Transverse colon (tissue), 4 donors: ENCODE measurements at regions not wholly inside any gene's neighbourhood (a gene's known extent, or its start where the extent isn't known, plus 50 kb on each side); places are given as distances from the start of the nearest gene placed in this dataset.

Experiments
- DNase-seq: peaks from one replicate; pipeline ENCODE4 v3.0.0-alpha.2; 2019
- H3K27ac ChIP-seq, 4 donors: fragments of 200-600 bp; sonication (generic); 2 replicates each; pipeline ENCODE4 v1.5.1; 2016 to 2018; ENCODE audit warnings: inconsistent platforms in 4 of 4
- H3K27me3 ChIP-seq: fragments of 200-600 bp; sonication (generic); 2 replicates; pipeline ENCODE4 v1.5.1; 2017; ENCODE audit warnings: inconsistent platforms
- H3K36me3 ChIP-seq, 4 donors: fragments of 200-600 bp; sonication (generic); 2 replicates each; pipeline ENCODE4 v1.5.1; 2017 to 2019; ENCODE audit warnings: inconsistent platforms in 4 of 4
- H3K4me1 ChIP-seq, 4 donors: fragments of 200-600 bp; sonication (generic); 2 replicates each; pipeline ENCODE4 v1.5.1; 2017 to 2020; ENCODE audit warnings: inconsistent platforms in 4 of 4
- H3K4me3 ChIP-seq, 4 donors: fragments of 200-600 bp; sonication (generic); 1 replicate in 1 of 4; 2 replicates in 3 of 4; pipeline versions ENCODE4 v1.5.1 to v1.6.1; 2017 to 2019; ENCODE audit warnings: inconsistent platforms in 4 of 4
- H3K9me3 ChIP-seq, 2 donors: fragments of 200-600 bp; sonication (generic); 2 replicates each; pipeline ENCODE4 v1.5.1; 2017 to 2019; ENCODE audit warnings: inconsistent platforms in 2 of 2
- EP300 ChIP-seq: sonication (generic); formaldehyde crosslinking; IDR thresholded peaks from one replicate; pipeline ENCODE4 v1.6.1; 2017; ENCODE audit warnings: antibody characterized with exemption, low read depth
- POLR2A ChIP-seq: fragments of 450-650 bp; IDR thresholded peaks from one replicate; pipeline ENCODE4 v1.6.1; 2016; ENCODE audit warnings: antibody characterized with exemption, mild to moderate bottlenecking, moderate library complexity
- POLR2AphosphoS5 ChIP-seq, 3 donors: sonication (generic); formaldehyde crosslinking; IDR thresholded peaks; one replicate each; pipeline ENCODE4 v1.6.1; 2016; ENCODE audit warnings: antibody characterized with exemption in 3 of 3
- WGBS, 2 donors: methylation state at CpG; one replicate each; pipeline ENCODE4 v1.1.5; 2018; ENCODE audit warnings: low coverage in 1 of 2; 5-methylcytosine and 5-hydroxymethylcytosine counted together
- in situ Hi-C, 4 donors: fragments of 200-750 bp; cut with MboI; loops; one replicate each; pipeline versions ENCODE4 v1.15.0 to v1.15.1; 2017; ENCODE audit warnings: low sequenced_read_pairs in 3 of 4, low pct_ligation_motif_present in 1 of 4, low pct_unique_long_range_greater_than_20kb in 1 of 4
- intact Hi-C: fragments of 100-400 bp; cut with DNase I; formaldehyde crosslinking; loops from one replicate; pipeline ENCODE4 v1.15.1; 2023; ENCODE audit warnings: low total_unique reads
- TF ChIP-seq, protein P1 (sequence below), 5 experiments: fragments of 200-600 bp in 3 of 5; fragments of 450-650 bp in 2 of 5; sonication (generic) in 3 of 5; IDR thresholded peaks; 1 replicate in 2 of 5; 2 replicates in 3 of 5; pipeline ENCODE4 v1.5.1; 2016 to 2017; ENCODE audit warnings: antibody characterized with exemption in 5 of 5, inconsistent platforms in 3 of 5, mild to moderate bottlenecking in 2 of 5, moderate library complexity in 1 of 5

DNA sequence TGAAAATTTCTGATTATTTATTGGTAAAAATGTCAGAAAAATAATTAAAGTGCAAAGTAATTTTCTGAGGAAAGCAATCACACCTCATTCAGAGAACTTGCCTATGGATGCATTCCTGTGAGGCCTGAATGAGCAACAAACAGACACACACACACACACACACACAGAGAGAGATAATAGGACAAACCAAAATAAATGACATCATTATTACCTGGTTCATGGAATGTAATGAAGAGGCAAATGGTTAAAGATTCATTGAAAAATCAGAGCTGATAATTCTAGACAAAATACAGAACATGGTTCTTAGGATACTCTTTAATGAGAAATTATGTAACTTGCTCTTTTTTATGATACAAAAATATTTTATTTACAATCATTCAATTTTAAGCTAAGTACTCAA lies 490.6 kb upstream of the POU3F2 start:
- no peak overlapping the region for H3K4me3 ChIP-seq
- no peaks in the 10 kb centered on the region for H3K9me3 ChIP-seq
- H3K36me3 ChIP-seq: no peaks in the 10 kb centered on the region
- no peaks in the 10 kb centered on the region for H3K4me1 ChIP-seq
- no peak for DNase-seq
- TF ChIP-seq, protein P1, sequence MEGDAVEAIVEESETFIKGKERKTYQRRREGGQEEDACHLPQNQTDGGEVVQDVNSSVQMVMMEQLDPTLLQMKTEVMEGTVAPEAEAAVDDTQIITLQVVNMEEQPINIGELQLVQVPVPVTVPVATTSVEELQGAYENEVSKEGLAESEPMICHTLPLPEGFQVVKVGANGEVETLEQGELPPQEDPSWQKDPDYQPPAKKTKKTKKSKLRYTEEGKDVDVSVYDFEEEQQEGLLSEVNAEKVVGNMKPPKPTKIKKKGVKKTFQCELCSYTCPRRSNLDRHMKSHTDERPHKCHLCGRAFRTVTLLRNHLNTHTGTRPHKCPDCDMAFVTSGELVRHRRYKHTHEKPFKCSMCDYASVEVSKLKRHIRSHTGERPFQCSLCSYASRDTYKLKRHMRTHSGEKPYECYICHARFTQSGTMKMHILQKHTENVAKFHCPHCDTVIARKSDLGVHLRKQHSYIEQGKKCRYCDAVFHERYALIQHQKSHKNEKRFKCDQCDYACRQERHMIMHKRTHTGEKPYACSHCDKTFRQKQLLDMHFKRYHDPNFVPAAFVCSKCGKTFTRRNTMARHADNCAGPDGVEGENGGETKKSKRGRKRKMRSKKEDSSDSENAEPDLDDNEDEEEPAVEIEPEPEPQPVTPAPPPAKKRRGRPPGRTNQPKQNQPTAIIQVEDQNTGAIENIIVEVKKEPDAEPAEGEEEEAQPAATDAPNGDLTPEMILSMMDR (IDR thresholded peaks at IDR 0.05): no peak
- TF ChIP-seq POLR2AphosphoS5 (IDR thresholded peaks at IDR 0.05) (no peak), EP300 (no peak), POLR2A (no peak)
- in situ Hi-C loops: no loop called here
- H3K27me3 ChIP-seq: no peaks in the 10 kb centered on the region
- intact Hi-C loops: no loop called here
- H3K27ac ChIP-seq: no peak overlapping the region

DNA sequence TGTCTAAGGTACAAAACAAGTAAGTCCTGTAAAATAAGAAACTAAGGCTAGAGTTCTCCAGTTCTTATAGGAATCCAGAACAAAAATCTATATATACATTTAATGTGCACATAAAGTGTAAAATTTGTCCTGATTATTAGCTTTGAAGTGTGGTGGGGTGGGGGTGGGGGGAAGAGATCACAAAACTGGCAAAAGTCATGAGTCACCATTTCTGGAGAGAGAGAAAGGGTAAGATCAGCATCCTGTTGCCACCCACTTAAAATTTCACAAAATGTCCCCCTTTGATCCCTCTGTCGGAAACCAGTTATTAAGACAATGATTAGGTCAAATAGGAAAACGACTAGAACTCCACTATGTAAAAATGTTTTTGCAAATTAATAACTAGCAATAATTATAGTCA lies 482.0 kb upstream of the POU3F2 start:
- intact Hi-C loops (no loop called here), in situ Hi-C loops (no loop called here)
- no peak for DNase-seq
- Histone ChIP-seq H3K27ac (no peak overlapping the region), H3K4me1 (no peaks in the 10 kb centered on the region), H3K27me3 (no peaks in the 10 kb centered on the region), H3K36me3 (no peaks in the 10 kb centered on the region), H3K4me3 (no peak overlapping the region), H3K9me3 (no peaks in the 10 kb centered on the region)
- TF ChIP-seq, protein P1 (IDR thresholded peaks at IDR 0.05): no peak
- no peak for TF ChIP-seq EP300
- no peak for TF ChIP-seq POLR2A
- TF ChIP-seq POLR2AphosphoS5 (IDR thresholded peaks at IDR 0.05): no peak
- WGBS, 2 donors: 72 to 73% methylated on average over 2 of the region's 2 CpGs

DNA sequence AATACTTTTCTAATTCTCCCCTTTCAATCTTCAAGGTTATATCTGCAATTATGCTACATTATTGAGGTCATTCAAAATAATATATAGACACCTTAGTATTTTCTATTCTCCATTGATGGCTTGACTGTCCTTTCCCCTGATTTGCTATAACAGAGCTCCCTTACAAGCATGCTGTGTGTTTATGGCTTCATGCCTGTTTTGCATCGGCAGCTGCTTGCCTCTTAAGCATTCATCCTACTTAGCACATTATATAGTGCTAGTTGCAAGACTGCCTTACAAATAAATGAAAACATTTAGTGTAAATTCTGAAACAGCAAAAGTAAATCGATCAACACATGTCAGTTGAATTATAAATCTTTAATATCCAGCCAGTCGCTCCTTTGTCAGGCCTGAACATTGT lies 476.2 kb upstream of the POU3F2 start:
- H3K27ac ChIP-seq: no peak overlapping the region
- H3K9me3 ChIP-seq: no peaks in the 10 kb centered on the region
- WGBS, 2 donors: 48 to 61% methylated on average over 3 of the region's 3 CpGs
- no peaks in the 10 kb centered on the region for H3K4me1 ChIP-seq
- no peak for DNase-seq
- H3K27me3 ChIP-seq: no peaks in the 10 kb centered on the region
- H3K4me3 ChIP-seq: no peak overlapping the region
- no peaks in the 10 kb centered on the region for H3K36me3 ChIP-seq
- TF ChIP-seq EP300 (no peak), POLR2AphosphoS5 (IDR thresholded peaks at IDR 0.05) (no peak), POLR2A (no peak)
- TF ChIP-seq, protein P1 (IDR thresholded peaks at IDR 0.05): no peak
- intact Hi-C loops (no loop called here), in situ Hi-C loops (no loop called here)

DNA sequence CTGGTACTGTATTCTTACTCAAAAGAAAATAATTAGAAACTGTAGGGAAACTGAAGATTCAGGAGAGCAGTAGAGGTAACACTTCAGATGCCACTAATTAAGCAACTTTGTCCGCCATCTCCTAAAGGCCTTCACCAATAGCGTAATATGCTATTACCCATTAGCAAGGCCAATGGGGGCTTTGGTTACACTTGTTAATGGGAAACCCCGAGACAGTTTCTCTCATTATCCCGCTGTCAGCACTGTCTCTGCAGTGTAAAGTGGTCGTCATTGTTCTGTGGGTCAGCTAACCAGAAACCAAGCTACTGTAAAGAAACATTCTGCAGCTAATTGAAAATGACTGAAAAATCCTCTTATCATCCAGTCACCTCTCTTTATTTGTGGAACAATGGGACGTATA lies 468.0 kb upstream of the POU3F2 start:
- DNase-seq: no peak
- in situ Hi-C loops: no loop called here
- no peaks in the 10 kb centered on the region for H3K4me1 ChIP-seq
- no peak for TF ChIP-seq POLR2A
- TF ChIP-seq EP300: no peak
- TF ChIP-seq POLR2AphosphoS5 (IDR thresholded peaks at IDR 0.05): no peak
- TF ChIP-seq, protein P1 (IDR thresholded peaks at IDR 0.05): no peak
- intact Hi-C loops: no loop called here
- H3K4me3 ChIP-seq: no peak overlapping the region
- no peaks in the 10 kb centered on the region for H3K27me3 ChIP-seq
- H3K27ac ChIP-seq: no peak overlapping the region
- WGBS, 2 donors: 65 to 81% methylated on average over 6 of the region's 6 CpGs
- H3K36me3 ChIP-seq: no peaks in the 10 kb centered on the region
- no peaks in the 10 kb centered on the region for H3K9me3 ChIP-seq
